Activated B cell treated with CpG ODN at 0.5 μM for 24 hours (primary cell): ENCODE measurements at regions not wholly inside any gene's neighbourhood (a gene's known extent, or its start where the extent isn't known, plus 50 kb on each side); places are given as distances from the start of the nearest gene placed in this dataset.

Source experiments
- ATAC-seq: fragments of 200-7000 bp; cut with Tn5 transposase; one replicate; pipeline ENCODE4 v1.10.0; 2021; ENCODE audit warnings: low read depth, mild to moderate bottlenecking, moderate library complexity
- CTCF ChIA-PET: fragments of 350-600 bp; sonication (Branson Sonifier 250); formaldehyde crosslinking; loops from one replicate; lab custom pipeline; 2021; ENCODE audit warnings: antibody characterized with exemption; lab: Charles Lee
- POLR2A ChIA-PET: fragments of 350-600 bp; sonication (Branson Sonifier 250); formaldehyde crosslinking; loops from one replicate; lab custom pipeline; 2021; ENCODE audit warnings: antibody characterized with exemption; lab: Charles Lee
- DNase-seq: peaks from one replicate; pipeline ENCODE4 v3.0.0; 2022
- H3K27ac Mint-ChIP-seq: one replicate; pipeline ENCODE4 v1.8.0; 2020; ENCODE audit warnings: mixed read lengths
- H3K27me3 Mint-ChIP-seq: one replicate; pipeline ENCODE4 v1.8.0; 2021; ENCODE audit warnings: mixed read lengths
- H3K36me3 Mint-ChIP-seq: one replicate; pipeline ENCODE4 v1.8.0; 2021; ENCODE audit warnings: low read depth, mixed read lengths
- H3K4me1 Mint-ChIP-seq: one replicate; pipeline ENCODE4 v1.8.0; 2021; ENCODE audit warnings: mixed read lengths
- H3K4me3 Mint-ChIP-seq: one replicate; pipeline ENCODE4 v1.8.0; 2020; ENCODE audit warnings: mild to moderate bottlenecking, mixed read lengths
- H3K9me3 Mint-ChIP-seq: one replicate; pipeline ENCODE4 v1.8.0; 2020; ENCODE audit warnings: mixed read lengths
- intact Hi-C: fragments of 100-400 bp; cut with micrococcal nuclease; formaldehyde crosslinking; loops from one replicate; pipeline ENCODE4 v1.15.1; 2024
- TF ChIP-seq, protein P1 (sequence below): fragments of 200-600 bp; IDR thresholded peaks from one replicate; pipeline ENCODE4 v1.8.0; 2022; ENCODE audit warnings: antibody characterized with exemption, mild to moderate bottlenecking

DNA sequence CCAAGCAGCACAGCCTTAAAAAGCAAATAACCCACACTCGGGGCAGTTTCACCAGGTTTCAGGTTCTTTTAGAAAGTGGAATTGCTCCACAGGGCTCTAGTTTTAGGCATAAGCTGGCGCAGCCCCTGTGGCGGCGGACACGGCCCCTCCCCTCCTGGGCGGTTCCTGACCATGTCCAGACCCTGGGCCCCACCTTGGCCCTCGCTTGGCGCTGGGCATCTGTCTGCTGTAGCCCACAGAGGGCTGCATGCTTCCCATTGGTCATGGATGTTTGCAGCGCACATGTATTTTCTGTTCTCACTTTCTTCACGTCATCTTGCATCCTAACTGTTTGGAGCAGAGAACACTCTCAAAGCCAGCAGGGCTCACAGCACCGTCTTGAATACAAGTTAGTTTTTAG lies 244.3 kb downstream of the BRD1 start:
- ATAC-seq (no peak), DNase-seq (no peak)
- Mint-ChIP-seq H3K4me3 (no peak overlapping the region), H3K4me1 (peaks cover 5% of the 10 kb centered on the region), H3K36me3 (peaks cover 8% of the 10 kb centered on the region), H3K27me3 (no peaks in the 10 kb centered on the region), H3K9me3 (peaks cover 3% of the 10 kb centered on the region), H3K27ac (no peak overlapping the region)
- POLR2A ChIA-PET, result no interaction called here
- CTCF ChIA-PET, result no interaction called here
- TF ChIP-seq, protein P1, sequence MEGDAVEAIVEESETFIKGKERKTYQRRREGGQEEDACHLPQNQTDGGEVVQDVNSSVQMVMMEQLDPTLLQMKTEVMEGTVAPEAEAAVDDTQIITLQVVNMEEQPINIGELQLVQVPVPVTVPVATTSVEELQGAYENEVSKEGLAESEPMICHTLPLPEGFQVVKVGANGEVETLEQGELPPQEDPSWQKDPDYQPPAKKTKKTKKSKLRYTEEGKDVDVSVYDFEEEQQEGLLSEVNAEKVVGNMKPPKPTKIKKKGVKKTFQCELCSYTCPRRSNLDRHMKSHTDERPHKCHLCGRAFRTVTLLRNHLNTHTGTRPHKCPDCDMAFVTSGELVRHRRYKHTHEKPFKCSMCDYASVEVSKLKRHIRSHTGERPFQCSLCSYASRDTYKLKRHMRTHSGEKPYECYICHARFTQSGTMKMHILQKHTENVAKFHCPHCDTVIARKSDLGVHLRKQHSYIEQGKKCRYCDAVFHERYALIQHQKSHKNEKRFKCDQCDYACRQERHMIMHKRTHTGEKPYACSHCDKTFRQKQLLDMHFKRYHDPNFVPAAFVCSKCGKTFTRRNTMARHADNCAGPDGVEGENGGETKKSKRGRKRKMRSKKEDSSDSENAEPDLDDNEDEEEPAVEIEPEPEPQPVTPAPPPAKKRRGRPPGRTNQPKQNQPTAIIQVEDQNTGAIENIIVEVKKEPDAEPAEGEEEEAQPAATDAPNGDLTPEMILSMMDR, result no peak
- intact Hi-C loops, result no loop called here

DNA sequence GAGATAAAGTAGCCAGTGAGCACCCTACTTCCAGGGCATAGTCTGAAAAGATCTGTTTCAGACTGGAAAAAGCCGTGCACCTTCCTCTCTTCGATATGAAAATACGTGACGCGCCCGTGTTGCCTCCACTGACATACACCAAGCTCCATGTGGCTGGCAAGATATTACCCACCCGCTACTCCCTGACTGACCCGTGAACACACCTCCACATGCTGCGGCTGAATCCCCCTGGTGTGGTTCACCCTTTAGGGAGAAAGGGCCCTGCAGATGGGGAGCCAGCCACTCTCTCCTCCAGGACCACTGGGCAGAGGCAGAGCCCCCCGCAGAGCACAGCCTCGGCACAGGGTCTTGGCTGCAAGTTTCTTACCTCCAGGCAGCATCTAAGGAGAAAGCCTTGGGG lies 245.0 kb downstream of the BRD1 start:
- CTCF ChIA-PET, result no interaction called here
- ATAC-seq (no peak), DNase-seq (peak; percentile 1)
- Mint-ChIP-seq H3K4me1 (peaks cover 5% of the 10 kb centered on the region), H3K27me3 (no peaks in the 10 kb centered on the region), H3K9me3 (peaks cover 3% of the 10 kb centered on the region), H3K36me3 (peaks cover 8% of the 10 kb centered on the region), H3K4me3 (no peak overlapping the region), H3K27ac (no peak overlapping the region)
- TF ChIP-seq, protein P1, result no peak
- intact Hi-C loops, result no loop called here
- POLR2A ChIA-PET, result no interaction called here

DNA sequence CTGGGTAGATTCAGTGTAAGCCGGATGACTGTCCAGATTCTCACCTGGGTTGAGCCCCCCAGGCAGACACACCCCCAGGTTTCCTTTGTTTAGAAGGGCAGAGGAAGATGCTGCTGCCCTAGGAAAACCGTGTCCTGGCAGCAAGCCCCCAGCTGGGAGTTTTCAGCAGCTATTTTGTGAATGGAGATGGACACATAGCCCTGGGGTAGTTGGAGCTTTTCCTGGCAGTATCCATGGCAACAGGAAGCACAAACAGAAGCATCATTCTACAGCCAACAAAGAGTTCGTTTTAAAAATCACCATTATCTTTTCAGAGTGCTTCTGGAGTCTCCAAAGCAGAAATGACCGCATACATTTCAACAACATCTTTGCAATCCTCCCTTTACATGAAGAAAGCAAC lies 245.5 kb downstream of the BRD1 start:
- no peak for DNase-seq
- Mint-ChIP-seq H3K27me3 (no peaks in the 10 kb centered on the region), H3K9me3 (peaks cover 3% of the 10 kb centered on the region), H3K4me3 (no peak overlapping the region), H3K36me3 (peaks cover 8% of the 10 kb centered on the region), H3K27ac (no peak overlapping the region), H3K4me1 (peaks cover 5% of the 10 kb centered on the region)
- ChIA-PET POLR2A (no interaction called here), CTCF (no interaction called here)
- intact Hi-C loops, result no loop called here
- TF ChIP-seq, protein P1, result no peak
- ATAC-seq, result no peak

DNA sequence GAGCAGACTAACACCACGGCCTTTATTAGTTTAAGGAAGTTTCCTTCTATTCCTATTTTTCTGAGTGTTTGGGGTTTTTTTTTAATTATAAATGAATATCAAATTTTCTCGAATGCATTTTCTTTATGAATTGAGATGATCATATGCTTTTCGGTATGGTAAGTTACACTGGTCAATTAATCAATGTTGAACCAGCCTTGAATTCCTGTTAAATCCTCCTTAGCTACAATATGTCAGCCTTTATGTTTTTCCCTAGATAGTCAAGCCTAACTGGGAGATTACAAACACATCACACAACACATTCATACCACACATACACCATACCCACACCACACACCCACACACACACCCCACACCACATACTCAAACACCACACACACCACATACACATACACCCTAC lies 247.6 kb downstream of the BRD1 start:
- no peak overlapping the region for H3K4me3 Mint-ChIP-seq
- H3K4me1 Mint-ChIP-seq, result no peaks in the 10 kb centered on the region
- CTCF ChIA-PET, result no interaction called here
- POLR2A ChIA-PET, result no interaction called here
- intact Hi-C loops, result no loop called here
- peaks cover 3% of the 10 kb centered on the region for H3K9me3 Mint-ChIP-seq
- DNase-seq, result no peak
- no peak overlapping the region for H3K27ac Mint-ChIP-seq
- H3K36me3 Mint-ChIP-seq, result peaks cover 11% of the 10 kb centered on the region
- ATAC-seq, result no peak
- TF ChIP-seq, protein P1, result no peak
- no peaks in the 10 kb centered on the region for H3K27me3 Mint-ChIP-seq

DNA sequence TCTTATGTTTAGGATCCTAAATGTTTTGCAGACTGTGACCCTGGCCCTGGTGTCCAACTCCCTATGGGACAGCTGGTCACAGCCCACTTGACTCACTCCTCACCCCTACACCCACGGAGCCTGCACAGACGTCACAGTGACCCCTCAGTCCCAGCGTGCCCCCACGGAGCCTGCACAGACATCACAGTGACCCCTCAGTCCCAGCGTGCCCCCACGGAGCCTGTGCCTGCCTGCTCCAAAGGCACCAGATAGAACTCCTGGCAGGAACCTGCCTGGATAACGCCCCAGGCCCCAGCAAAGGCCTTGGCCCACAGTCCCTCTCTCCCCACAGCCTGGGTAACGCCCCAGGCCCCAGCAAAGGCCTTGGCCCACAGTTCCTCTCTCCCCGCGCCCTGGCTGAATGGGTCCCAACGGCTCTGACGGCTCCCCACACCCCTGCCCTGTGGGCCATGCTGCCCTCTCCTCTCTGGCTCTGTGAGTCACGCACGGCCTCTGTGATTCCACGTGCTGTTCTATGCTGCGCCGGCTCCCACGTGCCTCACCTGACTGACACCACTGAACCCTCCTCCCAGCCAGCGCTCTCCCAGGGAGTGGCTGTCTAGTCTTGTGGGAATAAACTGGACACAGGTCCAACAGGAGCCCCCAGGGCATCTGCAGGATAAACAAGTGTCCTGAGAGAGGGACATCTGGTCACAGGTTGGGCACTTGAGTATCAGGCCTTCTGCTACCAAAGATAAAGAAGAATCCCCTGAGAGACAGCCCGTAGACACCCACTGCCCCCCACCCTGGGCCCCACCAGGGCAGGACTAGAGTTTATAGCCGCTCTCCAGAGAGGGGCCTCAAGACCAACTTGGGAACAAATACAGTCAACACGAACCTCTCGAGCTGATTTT lies 250.3 kb downstream of the BRD1 start:
- no peaks in the 10 kb centered on the region for H3K27me3 Mint-ChIP-seq
- CTCF ChIA-PET, result no interaction called here
- no peak overlapping the region for H3K4me3 Mint-ChIP-seq
- POLR2A ChIA-PET, result no interaction called here
- peak; percentile 9 for DNase-seq
- peaks cover 15% of the 10 kb centered on the region for H3K36me3 Mint-ChIP-seq
- intact Hi-C loops, result no loop called here
- no peaks in the 10 kb centered on the region for H3K4me1 Mint-ChIP-seq
- no peak overlapping the region for H3K27ac Mint-ChIP-seq
- TF ChIP-seq, protein P1, result no peak
- H3K9me3 Mint-ChIP-seq, result peaks cover 3% of the 10 kb centered on the region
- ATAC-seq, result no peak
